Chondrocyte (in vitro differentiated cells): ENCODE measurements at regions not wholly inside any gene's neighbourhood (a gene's known extent, or its start where the extent isn't known, plus 50 kb on each side); places are given as distances from the start of the nearest gene placed in this dataset.

Source experiments
- DNase-seq: peaks from one replicate; pipeline ENCODE4 v3.0.0; 2021; ENCODE audit warnings: mixed read lengths, low spot score
- H3K27ac Mint-ChIP-seq: one replicate; pipeline ENCODE4 v1.8.0; 2021; ENCODE audit warnings: mild to moderate bottlenecking, moderate library complexity, mixed read lengths; ENCODE audit not compliant: unreplicated experiment
- H3K27me3 Mint-ChIP-seq: 2 replicates; pipeline ENCODE4 v1.8.0; 2021; ENCODE audit warnings: low read depth, mixed read lengths
- H3K36me3 Mint-ChIP-seq: 2 replicates; pipeline ENCODE4 v1.8.0; 2021; ENCODE audit warnings: low read depth, mixed read lengths
- H3K4me1 Mint-ChIP-seq: 2 replicates; pipeline ENCODE4 v1.8.0; 2021; ENCODE audit warnings: low read depth, mild to moderate bottlenecking, mixed read lengths
- H3K4me3 Mint-ChIP-seq: one replicate; pipeline ENCODE4 v1.8.0; 2021; ENCODE audit warnings: mild to moderate bottlenecking, moderate library complexity, mixed read lengths; ENCODE audit not compliant: unreplicated experiment
- H3K9me3 Mint-ChIP-seq: 2 replicates; pipeline ENCODE4 v1.8.0; 2021; ENCODE audit warnings: low read depth, mixed read lengths
- CTCF ChIP-seq: fragments of 200-600 bp; sonication (generic); IDR thresholded peaks from 2 replicates; pipeline ENCODE4 v1.5.0; 2021; ENCODE audit warnings: antibody characterized with exemption, mild to moderate bottlenecking, moderate library complexity

- Mint-ChIP-seq H3K27me3 (no peaks in the 10 kb centered on the region), H3K4me3 (no peak overlapping the region), H3K9me3 (peaks cover 3% of the 10 kb centered on the region), H3K27ac (no peak overlapping the region), H3K36me3 (peaks cover 2% of the 10 kb centered on the region), H3K4me1 (peaks cover 37% of the 10 kb centered on the region)
- TF ChIP-seq CTCF = no peak
- no peak for DNase-seq
These were observed 158.7 kb upstream of the IRF2BP2 start for GRCh38 chr1:234768569-234769283.

GRCh38 chr1:234768171-234768568, 158.2 kb upstream of the IRF2BP2 start:
- DNase-seq = no peak
- H3K36me3 Mint-ChIP-seq = peaks cover 2% of the 10 kb centered on the region
- no peak overlapping the region for H3K4me3 Mint-ChIP-seq
- no peak overlapping the region for H3K27ac Mint-ChIP-seq
- peaks cover 3% of the 10 kb centered on the region for H3K9me3 Mint-ChIP-seq
- no peaks in the 10 kb centered on the region for H3K27me3 Mint-ChIP-seq
- TF ChIP-seq CTCF = no peak
- H3K4me1 Mint-ChIP-seq = peaks cover 37% of the 10 kb centered on the region

- H3K27me3 Mint-ChIP-seq = no peaks in the 10 kb centered on the region
- DNase-seq = no peak
- no peak overlapping the region for H3K4me3 Mint-ChIP-seq
- no peak overlapping the region for H3K27ac Mint-ChIP-seq
- H3K4me1 Mint-ChIP-seq = peaks cover 13% of the 10 kb centered on the region
- no peaks in the 10 kb centered on the region for H3K9me3 Mint-ChIP-seq
- H3K36me3 Mint-ChIP-seq = no peaks in the 10 kb centered on the region
- no peak for TF ChIP-seq CTCF
These were observed 155.7 kb upstream of the IRF2BP2 start for GRCh38 chr1:234765672-234766071.

- H3K4me1 Mint-ChIP-seq = peaks cover 11% of the 10 kb centered on the region
- no peak for DNase-seq
- H3K27ac Mint-ChIP-seq = no peak overlapping the region
These were observed 155.2 kb upstream of the IRF2BP2 start for GRCh38 chr1:234765181-234765580.

GRCh38 chr1:234763910-234764309, 153.9 kb upstream of the IRF2BP2 start:
- Mint-ChIP-seq H3K4me3 (no peak overlapping the region), H3K4me1 (peaks cover 3% of the 10 kb centered on the region), H3K27me3 (no peaks in the 10 kb centered on the region)

More at GRCh38 chr1:234765181-234765580, 155.2 kb upstream of the IRF2BP2 start:
- H3K27me3 Mint-ChIP-seq = no peaks in the 10 kb centered on the region
- no peaks in the 10 kb centered on the region for H3K36me3 Mint-ChIP-seq
- no peak for TF ChIP-seq CTCF
- H3K4me3 Mint-ChIP-seq = no peak overlapping the region
- H3K9me3 Mint-ChIP-seq = no peaks in the 10 kb centered on the region

More at GRCh38 chr1:234763910-234764309, 153.9 kb upstream of the IRF2BP2 start:
- H3K36me3 Mint-ChIP-seq = no peaks in the 10 kb centered on the region
- no peak for TF ChIP-seq CTCF
- no peak overlapping the region for H3K27ac Mint-ChIP-seq
- H3K9me3 Mint-ChIP-seq = no peaks in the 10 kb centered on the region
- DNase-seq = no peak
